Stimulated activated naive CD8-positive, alpha-beta T cell treated with anti-CD3 and anti-CD28 coated beads, Interleukin-15, Interleukin-2, amounts not matched to agents 100 U/mL and 50 U/mL, for 24 hours (primary cell): ENCODE measurements at regions not wholly inside any gene's neighbourhood (a gene's known extent, or its start where the extent isn't known, plus 50 kb on each side); places are given as distances from the start of the nearest gene placed in this dataset.
"Not testable (repeated sequence)": the region's sequence is repeated elsewhere in the genome, so short reads cannot be mapped to it uniquely, and the experiment has no call there.

ENCODE experiments used
- ATAC-seq: fragments of 150-1000 bp; cut with Tn5 transposase; one replicate; pipeline ENCODE4 v1.10.0; 2021
- DNase-seq: peaks from one replicate; pipeline ENCODE4 v3.0.0; 2021

- ATAC-seq, result no peak
These were observed 598.0 kb downstream of the DSC3 start for GRCh38 chr18:30444544-30444943.

GRCh38 chr18:30440351-30440750, 602.2 kb downstream of the DSC3 start:
- DNase-seq (no peak), ATAC-seq (no peak)

More at GRCh38 chr18:30444544-30444943, 598.0 kb downstream of the DSC3 start:
- DNase-seq, result no peak

GRCh38 chr18:30439174-30439573, 603.4 kb downstream of the DSC3 start:
- ATAC-seq (no peak), DNase-seq (no peak)

GRCh38 chr18:30432349-30432748, 610.2 kb downstream of the DSC3 start:
- no peak for DNase-seq
- ATAC-seq, result no peak

GRCh38 chr18:30419399-30419798, 623.1 kb downstream of the DSC3 start:
- not testable (repeated sequence) for ATAC-seq, DNase-seq

GRCh38 chr18:30415903-30416302, 626.6 kb downstream of the DSC3 start:
- DNase-seq (no peak), ATAC-seq (no peak)

- no peak for DNase-seq
- ATAC-seq, result no peak
These were observed 633.4 kb downstream of the DSC3 start for GRCh38 chr18:30409120-30409519.

GRCh38 chr18:30406728-30407127, 635.8 kb downstream of the DSC3 start:
- DNase-seq (no peak), ATAC-seq (no peak)

- ATAC-seq (no peak), DNase-seq (no peak)
These were observed 637.5 kb downstream of the DSC3 start for GRCh38 chr18:30405038-30405437.

- DNase-seq (no peak), ATAC-seq (no peak)
These were observed 638.1 kb downstream of the DSC3 start for GRCh38 chr18:30404422-30404821.

GRCh38 chr18:30403278-30403677, 639.3 kb downstream of the DSC3 start:
- DNase-seq (no peak), ATAC-seq (no peak)

- no peak for DNase-seq
- no peak for ATAC-seq
These were observed 655.1 kb downstream of the DSC3 start for GRCh38 chr18:30387401-30387800.

GRCh38 chr18:30386624-30387023, 655.9 kb downstream of the DSC3 start:
- no peak for ATAC-seq
- no peak for DNase-seq

GRCh38 chr18:30385684-30386083, 656.9 kb downstream of the DSC3 start:
- ATAC-seq (no peak), DNase-seq (no peak)

GRCh38 chr18:30381826-30382225, 660.7 kb downstream of the DSC3 start:
- no peak for ATAC-seq
- DNase-seq, result no peak

- ATAC-seq, result no peak
These were observed 664.4 kb downstream of the DSC3 start for GRCh38 chr18:30378097-30378496.

GRCh38 chr18:30376515-30376914, 666.0 kb downstream of the DSC3 start:
- no peak for ATAC-seq
- no peak for DNase-seq

More at GRCh38 chr18:30378097-30378496, 664.4 kb downstream of the DSC3 start:
- DNase-seq, result no peak

- DNase-seq, result no peak
- ATAC-seq, result no peak
These were observed 680.5 kb downstream of the DSC3 start for GRCh38 chr18:30361864-30362540.

GRCh38 chr18:30359521-30359920, 683.0 kb downstream of the DSC3 start:
- ATAC-seq, result no peak
- DNase-seq, result no peak

- no peak for ATAC-seq
- no peak for DNase-seq
These were observed 684.0 kb downstream of the DSC3 start for GRCh38 chr18:30358555-30358954.

GRCh38 chr18:30352551-30353168, 689.9 kb downstream of the DSC3 start:
- ATAC-seq (no peak), DNase-seq (no peak)

- no peak for DNase-seq
- no peak for ATAC-seq
These were observed 692.3 kb downstream of the DSC3 start for GRCh38 chr18:30350263-30350662.

GRCh38 chr18:30343090-30343489, 699.5 kb downstream of the DSC3 start:
- DNase-seq, result no peak
- no peak for ATAC-seq

GRCh38 chr18:30342675-30343074, 699.9 kb downstream of the DSC3 start:
- DNase-seq (no peak), ATAC-seq (no peak)
